HG03571 (cell line): ENCODE measurements at regions not wholly inside any gene's neighbourhood (a gene's known extent, or its start where the extent isn't known, plus 50 kb on each side); places are given as distances from the start of the nearest gene placed in this dataset.
"Not testable (repeated sequence)": the region's sequence is repeated elsewhere in the genome, so short reads cannot be mapped to it uniquely, and the experiment has no call there.

Experiments
- ATAC-seq: cut with Tn5 transposase; IDR thresholded peaks from one replicate; pipeline ENCODE4 v1.9.1; 2021; ENCODE audit not compliant: unreplicated experiment

- no peak for ATAC-seq
These were observed 105.6 kb upstream of the NECTIN3 start for GRCh38 chr3:110965976-110966375.

- ATAC-seq, result no peak
These were observed 104.5 kb upstream of the NECTIN3 start for GRCh38 chr3:110966966-110967663.

- no peak for ATAC-seq
These were observed 103.5 kb upstream of the NECTIN3 start for GRCh38 chr3:110968076-110968475.

GRCh38 chr3:110969229-110970211 lies 102.1 kb upstream of the NECTIN3 start:
- ATAC-seq, result no peak

GRCh38 chr3:110971010-110971601 lies 100.5 kb upstream of the NECTIN3 start:
- ATAC-seq, result no peak

GRCh38 chr3:110973263-110973895 lies 98.2 kb upstream of the NECTIN3 start:
- ATAC-seq, result no peak

GRCh38 chr3:110974902-110975301 lies 96.7 kb upstream of the NECTIN3 start:
- no peak for ATAC-seq

- ATAC-seq, result no peak
These were observed 87.0 kb upstream of the NECTIN3 start for GRCh38 chr3:110984456-110985250.

- ATAC-seq, result no peak
These were observed 82.2 kb upstream of the NECTIN3 start for GRCh38 chr3:110989446-110989845.

GRCh38 chr3:110995461-110996231 lies 76.0 kb upstream of the NECTIN3 start:
- ATAC-seq, result no peak

- not testable (repeated sequence) for ATAC-seq
These were observed 72.8 kb upstream of the NECTIN3 start for GRCh38 chr3:110998766-110999165.

GRCh38 chr3:111006485-111006884 lies 65.1 kb upstream of the NECTIN3 start:
- ATAC-seq, result not testable (repeated sequence)

- no peak for ATAC-seq
These were observed 59.0 kb upstream of the NECTIN3 start for GRCh38 chr3:111012388-111013248.
